Neural cell (in vitro differentiated cells): ENCODE measurements at regions not wholly inside any gene's neighbourhood (a gene's known extent, or its start where the extent isn't known, plus 50 kb on each side); places are given as distances from the start of the nearest gene placed in this dataset.

Experiments used
- H2AFZ ChIP-seq: fragments of 200-600, 300-800 bp; sonication (generic), shearing (Covaris generic); 2 replicates; pipeline ENCODE4 v1.6.0; 2014; ENCODE audit warnings: low read depth, mild to moderate bottlenecking, antibody characterized with exemption, low read length, moderate library complexity
- H3F3A ChIP-seq: fragments of 200-600 bp; shearing (Covaris generic); 2 replicates; pipeline ENCODE4 v1.6.1; 2016; ENCODE audit warnings: mild to moderate bottlenecking, moderate library complexity, mixed read lengths, antibody characterized with exemption, low read length; ENCODE audit not compliant: insufficient read depth, poor library complexity, severe bottlenecking
- H3K27ac ChIP-seq: fragments of 200-600, 300-800 bp; sonication (generic), shearing (Covaris generic); 2 replicates; pipeline ENCODE4 v1.5.1; 2014; ENCODE audit warnings: mild to moderate bottlenecking, low read length, moderate library complexity
- H3K27me3 ChIP-seq: fragments of 300-800, 200-600 bp; sonication (generic), shearing (Covaris generic); 2 replicates; pipeline ENCODE4 v1.6.0; 2014; ENCODE audit warnings: mild to moderate bottlenecking, low read depth, low read length, moderate library complexity; ENCODE audit not compliant: insufficient read depth
- H3K36me3 ChIP-seq: fragments of 300-800, 200-600 bp; sonication (generic), shearing (Covaris generic); 2 replicates; pipeline ENCODE4 v1.5.1; 2014; ENCODE audit warnings: mild to moderate bottlenecking, antibody characterized with exemption, low read length, moderate library complexity; ENCODE audit not compliant: insufficient read depth
- H3K4me2 ChIP-seq: fragments of 300-800, 200-600 bp; sonication (generic), shearing (Covaris generic); 2 replicates; pipeline ENCODE4 v1.6.0; 2014; ENCODE audit warnings: mild to moderate bottlenecking, low read length
- H3K4me3 ChIP-seq: fragments of 300-800, 200-600 bp; sonication (generic), shearing (Covaris generic); 2 replicates; pipeline ENCODE4 v1.5.1; 2014; ENCODE audit warnings: mild to moderate bottlenecking, low read length, moderate library complexity
- H3K79me2 ChIP-seq: fragments of 200-600 bp; shearing (Covaris generic); replicated peaks from 2 replicates; pipeline ENCODE4 v1.6.0; 2014; ENCODE audit warnings: mild to moderate bottlenecking, low read length, moderate library complexity; ENCODE audit not compliant: insufficient read depth
- H3K9ac ChIP-seq: fragments of 300-800, 200-600 bp; sonication (generic), shearing (Covaris generic); 2 replicates; pipeline ENCODE4 v1.6.1; 2016; ENCODE audit warnings: mild to moderate bottlenecking, low read length, mixed read lengths
- H3K9me2 ChIP-seq: fragments of 200-600 bp; shearing (Covaris generic); 2 replicates; pipeline ENCODE4 v1.6.1; 2016; ENCODE audit warnings: mild to moderate bottlenecking, low read length, mixed read lengths; ENCODE audit not compliant: insufficient read depth
- H3K9me3 ChIP-seq: fragments of 200-600, 300-800 bp; sonication (generic), shearing (Covaris generic); 2 replicates; pipeline ENCODE4 v1.6.1; 2016; ENCODE audit warnings: mild to moderate bottlenecking, mixed run types, low read length, moderate library complexity, mixed read lengths
- H4K20me1 ChIP-seq: fragments of 200-600 bp; shearing (Covaris generic); 2 replicates; pipeline ENCODE4 v1.6.1; 2016; ENCODE audit warnings: mild to moderate bottlenecking, mixed run types; ENCODE audit not compliant: insufficient read depth
- EP300 ChIP-seq: fragments of 450-650 bp; conservative IDR thresholded peaks from 2 replicates; pipeline ENCODE4 v1.6.1; 2014; ENCODE audit warnings: antibody characterized with exemption, mild to moderate bottlenecking, moderate library complexity; ENCODE audit not compliant: poor library complexity, severe bottlenecking
- EZH2 ChIP-seq: fragments of 200-600, 300-800 bp; shearing (Covaris generic), sonication (generic); IDR thresholded peaks from 2 replicates; pipeline ENCODE4 v1.6.1; 2014; ENCODE audit warnings: antibody characterized with exemption, low read length, borderline replicate concordance, mild to moderate bottlenecking; ENCODE audit not compliant: insufficient read depth, poor library complexity, severe bottlenecking
- MXI1 ChIP-seq: fragments of 450-650 bp; conservative IDR thresholded peaks from 2 replicates; pipeline ENCODE4 v1.6.1; 2014; ENCODE audit warnings: antibody characterized with exemption, mild to moderate bottlenecking; ENCODE audit not compliant: poor library complexity, severe bottlenecking
- POLR2AphosphoS5 ChIP-seq: IDR thresholded peaks from 2 replicates; pipeline ENCODE4 v1.6.1; 2012
- RAD21 ChIP-seq: fragments of 450-650 bp; conservative IDR thresholded peaks from 2 replicates; pipeline ENCODE4 v1.6.1; 2014; ENCODE audit warnings: antibody characterized with exemption, mild to moderate bottlenecking, moderate library complexity
- SMC3 ChIP-seq: fragments of 450-650 bp; conservative IDR thresholded peaks from 2 replicates; pipeline ENCODE4 v1.6.1; 2014; ENCODE audit warnings: antibody characterized with exemption, mild to moderate bottlenecking, moderate library complexity; ENCODE audit not compliant: poor library complexity
- TAF1 ChIP-seq: IDR thresholded peaks from 2 replicates; pipeline ENCODE4 v1.6.1; 2012; ENCODE audit warnings: low read depth
- TF ChIP-seq, protein P1 (sequence below): IDR thresholded peaks from 2 replicates; pipeline ENCODE4 v1.6.1; 2012; ENCODE audit warnings: borderline replicate concordance
- TF ChIP-seq, protein P2 (sequence below): fragments of 450-650 bp; IDR thresholded peaks from 2 replicates; pipeline ENCODE4 v1.5.1; 2014; ENCODE audit warnings: antibody characterized with exemption, mild to moderate bottlenecking, moderate library complexity; ENCODE audit not compliant: poor library complexity, severe bottlenecking

DNA sequence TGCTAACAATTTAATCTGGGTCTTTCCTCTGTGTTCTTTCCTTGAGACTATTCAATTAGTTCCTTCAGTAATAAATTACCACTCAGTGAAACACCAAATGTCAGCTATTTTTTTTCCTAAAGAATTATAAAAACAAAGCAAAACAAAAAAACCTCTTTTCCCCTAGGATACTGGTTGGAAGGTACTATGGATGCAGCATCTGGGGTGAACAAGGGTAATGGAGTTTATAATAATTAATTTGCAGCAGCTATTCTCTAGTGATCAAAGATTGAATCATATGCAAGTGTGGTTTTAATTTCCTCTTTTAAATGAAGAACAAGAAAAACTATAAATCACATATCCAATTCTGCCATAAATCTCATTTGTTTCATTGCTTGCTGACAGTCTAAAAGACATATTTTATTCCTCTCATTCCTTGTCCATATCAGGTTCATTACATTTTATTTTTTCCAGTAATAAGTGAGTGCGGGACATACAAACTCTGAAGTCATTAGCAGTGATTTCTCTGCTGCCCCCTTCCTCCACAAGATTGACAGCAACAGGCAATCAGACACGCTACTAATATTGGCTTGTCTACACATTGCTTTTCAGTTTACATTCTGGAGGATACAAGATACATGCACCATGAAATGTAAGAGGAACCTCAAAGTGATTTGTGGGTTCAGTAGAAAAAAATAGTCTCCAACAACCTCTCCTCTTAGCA lies 1093.4 kb upstream of the SLIT2 start:
- Histone ChIP-seq H2AFZ (no peak overlapping the region), H3K36me3 (no peaks in the 10 kb centered on the region), H4K20me1 (no peaks in the 10 kb centered on the region)

DNA sequence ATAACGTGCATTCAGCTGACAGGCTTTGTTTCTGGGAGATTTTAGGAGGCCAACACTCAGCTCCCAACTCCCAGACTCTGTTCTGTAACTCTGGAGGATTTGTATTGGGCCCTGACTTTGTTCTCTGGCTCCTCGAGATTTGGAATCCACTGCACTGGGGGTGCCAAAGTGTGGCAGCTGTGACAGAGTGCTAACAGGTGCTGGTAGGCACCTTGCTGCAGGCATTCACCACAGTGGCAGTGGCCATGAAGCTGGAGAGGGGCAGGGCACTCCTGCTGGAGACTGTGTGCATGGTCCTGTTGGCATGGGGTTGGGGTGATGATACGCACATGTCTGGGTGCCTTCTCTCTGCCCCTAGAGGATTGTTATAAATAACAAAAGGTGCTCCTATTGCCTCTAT lies 1094.9 kb upstream of the SLIT2 start:
- Histone ChIP-seq H3K4me3 (no peak overlapping the region), H3F3A (no peaks in the 10 kb centered on the region), H3K9me2 (no peaks in the 10 kb centered on the region), H3K36me3 (no peaks in the 10 kb centered on the region), H4K20me1 (no peaks in the 10 kb centered on the region), H3K9ac (no peak overlapping the region), H3K9me3 (no peaks in the 10 kb centered on the region), H2AFZ (no peak overlapping the region), H3K4me2 (no peak overlapping the region), H3K79me2 (no peaks in the 10 kb centered on the region), H3K27me3 (no peaks in the 10 kb centered on the region), H3K27ac (no peak overlapping the region)
- no peak for TF ChIP-seq SMC3
- TF ChIP-seq RAD21, result no peak
- TF ChIP-seq, protein P1, sequence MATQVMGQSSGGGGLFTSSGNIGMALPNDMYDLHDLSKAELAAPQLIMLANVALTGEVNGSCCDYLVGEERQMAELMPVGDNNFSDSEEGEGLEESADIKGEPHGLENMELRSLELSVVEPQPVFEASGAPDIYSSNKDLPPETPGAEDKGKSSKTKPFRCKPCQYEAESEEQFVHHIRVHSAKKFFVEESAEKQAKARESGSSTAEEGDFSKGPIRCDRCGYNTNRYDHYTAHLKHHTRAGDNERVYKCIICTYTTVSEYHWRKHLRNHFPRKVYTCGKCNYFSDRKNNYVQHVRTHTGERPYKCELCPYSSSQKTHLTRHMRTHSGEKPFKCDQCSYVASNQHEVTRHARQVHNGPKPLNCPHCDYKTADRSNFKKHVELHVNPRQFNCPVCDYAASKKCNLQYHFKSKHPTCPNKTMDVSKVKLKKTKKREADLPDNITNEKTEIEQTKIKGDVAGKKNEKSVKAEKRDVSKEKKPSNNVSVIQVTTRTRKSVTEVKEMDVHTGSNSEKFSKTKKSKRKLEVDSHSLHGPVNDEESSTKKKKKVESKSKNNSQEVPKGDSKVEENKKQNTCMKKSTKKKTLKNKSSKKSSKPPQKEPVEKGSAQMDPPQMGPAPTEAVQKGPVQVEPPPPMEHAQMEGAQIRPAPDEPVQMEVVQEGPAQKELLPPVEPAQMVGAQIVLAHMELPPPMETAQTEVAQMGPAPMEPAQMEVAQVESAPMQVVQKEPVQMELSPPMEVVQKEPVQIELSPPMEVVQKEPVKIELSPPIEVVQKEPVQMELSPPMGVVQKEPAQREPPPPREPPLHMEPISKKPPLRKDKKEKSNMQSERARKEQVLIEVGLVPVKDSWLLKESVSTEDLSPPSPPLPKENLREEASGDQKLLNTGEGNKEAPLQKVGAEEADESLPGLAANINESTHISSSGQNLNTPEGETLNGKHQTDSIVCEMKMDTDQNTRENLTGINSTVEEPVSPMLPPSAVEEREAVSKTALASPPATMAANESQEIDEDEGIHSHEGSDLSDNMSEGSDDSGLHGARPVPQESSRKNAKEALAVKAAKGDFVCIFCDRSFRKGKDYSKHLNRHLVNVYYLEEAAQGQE, result no peak
- no peak for TF ChIP-seq TAF1
- TF ChIP-seq EZH2, result no peak
- TF ChIP-seq, protein P2, sequence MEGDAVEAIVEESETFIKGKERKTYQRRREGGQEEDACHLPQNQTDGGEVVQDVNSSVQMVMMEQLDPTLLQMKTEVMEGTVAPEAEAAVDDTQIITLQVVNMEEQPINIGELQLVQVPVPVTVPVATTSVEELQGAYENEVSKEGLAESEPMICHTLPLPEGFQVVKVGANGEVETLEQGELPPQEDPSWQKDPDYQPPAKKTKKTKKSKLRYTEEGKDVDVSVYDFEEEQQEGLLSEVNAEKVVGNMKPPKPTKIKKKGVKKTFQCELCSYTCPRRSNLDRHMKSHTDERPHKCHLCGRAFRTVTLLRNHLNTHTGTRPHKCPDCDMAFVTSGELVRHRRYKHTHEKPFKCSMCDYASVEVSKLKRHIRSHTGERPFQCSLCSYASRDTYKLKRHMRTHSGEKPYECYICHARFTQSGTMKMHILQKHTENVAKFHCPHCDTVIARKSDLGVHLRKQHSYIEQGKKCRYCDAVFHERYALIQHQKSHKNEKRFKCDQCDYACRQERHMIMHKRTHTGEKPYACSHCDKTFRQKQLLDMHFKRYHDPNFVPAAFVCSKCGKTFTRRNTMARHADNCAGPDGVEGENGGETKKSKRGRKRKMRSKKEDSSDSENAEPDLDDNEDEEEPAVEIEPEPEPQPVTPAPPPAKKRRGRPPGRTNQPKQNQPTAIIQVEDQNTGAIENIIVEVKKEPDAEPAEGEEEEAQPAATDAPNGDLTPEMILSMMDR, result no peak
- no peak for TF ChIP-seq POLR2AphosphoS5
- no peak for TF ChIP-seq EP300
- no peak for TF ChIP-seq MXI1

More for the DNA sequence above, 1093.4 kb upstream of the SLIT2 start:
- no peaks in the 10 kb centered on the region for H3K79me2 ChIP-seq
- H3K9me2 ChIP-seq, result no peaks in the 10 kb centered on the region
- H3K9me3 ChIP-seq, result no peaks in the 10 kb centered on the region
- H3K4me2 ChIP-seq, result no peak overlapping the region
- TF ChIP-seq RAD21 (no peak), MXI1 (no peak), POLR2AphosphoS5 (no peak), EZH2 (no peak), TAF1 (no peak), SMC3 (no peak), EP300 (no peak)
- TF ChIP-seq, protein P2, result no peak
- TF ChIP-seq, protein P1, result no peak
- H3K27me3 ChIP-seq, result no peaks in the 10 kb centered on the region
- no peak overlapping the region for H3K9ac ChIP-seq
- no peak overlapping the region for H3K4me3 ChIP-seq
- H3F3A ChIP-seq, result no peaks in the 10 kb centered on the region
- no peak overlapping the region for H3K27ac ChIP-seq
